CD4-positive, alpha-beta T cell (primary cell): ENCODE measurements at regions not wholly inside any gene's neighbourhood (a gene's known extent, or its start where the extent isn't known, plus 50 kb on each side); places are given as distances from the start of the nearest gene placed in this dataset.

Source experiments
- ATAC-seq: fragments of 200-7000 bp; cut with Tn5 transposase; one replicate; pipeline ENCODE4 v1.10.0; 2022; ENCODE audit warnings: mild to moderate bottlenecking; ENCODE audit not compliant: poor library complexity
- CTCF ChIA-PET: fragments of 350-600 bp; sonication (Branson Sonifier 250); formaldehyde crosslinking; loops from one replicate; lab custom pipeline; 2021; ENCODE audit warnings: antibody characterized with exemption, inconsistent platforms; lab: Charles Lee
- POLR2A ChIA-PET: fragments of 350-600 bp; sonication (Branson Sonifier 250); formaldehyde crosslinking; loops from one replicate; lab custom pipeline; 2021; ENCODE audit warnings: antibody characterized with exemption, inconsistent platforms; lab: Charles Lee
- DNase-seq, 14 experiments: peaks; one replicate each; pipeline ENCODE4 v3.0.0-alpha.2; 2013 to 2020; ENCODE audit warnings: mixed read lengths in 2 of 14
- H3K27ac ChIP-seq, 2 donors: one replicate each; pipeline versions ENCODE4 v1.5.1 to v1.7.0; 2013; ENCODE audit warnings: low read length in 2 of 2, low read depth in 1 of 2, mild to moderate bottlenecking in 1 of 2
- H3K27me3 ChIP-seq, 2 experiments: 1 replicate in 1 of 2; 2 replicates in 1 of 2; pipeline versions ENCODE4 v1.6.1 to v1.7.0; 2013; ENCODE audit warnings: low read length in 2 of 2, control low read depth in 1 of 2, mild to moderate bottlenecking in 1 of 2, moderate library complexity in 1 of 2; ENCODE audit not compliant: insufficient read depth in 2 of 2, control insufficient read depth in 1 of 2
- H3K36me3 ChIP-seq: one replicate; pipeline ENCODE4 v1.6.1; 2013; ENCODE audit warnings: low read length, control low read depth; ENCODE audit not compliant: insufficient read depth
- H3K4me1 ChIP-seq: one replicate; pipeline ENCODE4 v1.6.1; 2013; ENCODE audit warnings: low read length, control low read depth; ENCODE audit not compliant: insufficient read depth
- H3K4me3 ChIP-seq: one replicate; pipeline ENCODE4 v1.5.1; 2013; ENCODE audit warnings: mild to moderate bottlenecking, low read length, moderate library complexity
- H3K9me3 ChIP-seq, 2 experiments: 1 replicate in 1 of 2; 2 replicates in 1 of 2; pipeline versions ENCODE4 v1.6.1 to v1.7.0; 2013; ENCODE audit warnings: low read length in 2 of 2, mild to moderate bottlenecking in 2 of 2, control low read depth in 1 of 2, moderate library complexity in 1 of 2; ENCODE audit not compliant: control insufficient read depth in 1 of 2, insufficient read depth in 1 of 2
- H3K27ac Mint-ChIP-seq: one replicate; pipeline ENCODE4 v1.8.0; 2020; ENCODE audit warnings: mixed read lengths
- H3K27me3 Mint-ChIP-seq: one replicate; pipeline ENCODE4 v1.8.0; 2021; ENCODE audit warnings: mixed read lengths
- H3K36me3 Mint-ChIP-seq: one replicate; pipeline ENCODE4 v1.8.0; 2021; ENCODE audit warnings: low read depth, mixed read lengths
- H3K4me1 Mint-ChIP-seq: one replicate; pipeline ENCODE4 v1.8.0; 2021; ENCODE audit warnings: low read depth, mixed read lengths
- H3K4me3 Mint-ChIP-seq: one replicate; pipeline ENCODE4 v1.8.0; 2020; ENCODE audit warnings: mild to moderate bottlenecking, mixed read lengths
- H3K9me3 Mint-ChIP-seq: one replicate; pipeline ENCODE4 v1.8.0; 2020; ENCODE audit warnings: mixed read lengths
- intact Hi-C, 2 experiments: fragments of 100-400 bp; cut with DNase I in 1 of 2; cut with micrococcal nuclease in 1 of 2; formaldehyde crosslinking; loops; one replicate each; pipeline versions ENCODE4 v1.15.1 to v1.9.0; 2023 to 2025; cut with DNase I, micrococcal nuclease
- TF ChIP-seq, protein P1 (sequence below): fragments of 200-600 bp; IDR thresholded peaks from one replicate; pipeline ENCODE4 v1.8.0; 2022; ENCODE audit warnings: antibody characterized with exemption, mild to moderate bottlenecking

DNA sequence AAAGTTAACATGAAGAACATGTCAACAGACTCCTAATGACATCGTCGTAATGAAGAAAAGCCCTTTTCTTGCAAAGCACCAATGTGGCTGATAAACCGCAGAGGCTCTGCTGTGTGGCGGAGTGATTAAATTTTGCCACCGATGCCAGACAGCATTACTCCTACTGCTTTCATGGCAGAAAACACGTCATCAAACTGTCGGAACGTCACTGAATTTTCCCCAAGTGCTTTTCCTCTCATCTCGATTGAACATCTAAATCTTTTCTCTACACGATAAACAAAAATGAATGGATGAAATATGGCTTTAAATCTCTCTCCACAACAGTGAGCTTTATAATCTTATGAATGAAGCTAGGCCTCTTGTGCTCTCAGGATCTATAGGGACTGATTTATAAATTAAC lies 159.8 kb upstream of the REG3G start:
- intact Hi-C loops: no loop called here
- no peaks in the 10 kb centered on the region for H3K4me1 Mint-ChIP-seq
- Histone ChIP-seq H3K4me1 (no peaks in the 10 kb centered on the region), H3K36me3 (no peaks in the 10 kb centered on the region), H3K9me3 (peaks cover 0 to 3% of the 10 kb centered on the region in 2 experiments), H3K27ac (no peak overlapping the region), H3K4me3 (no peak overlapping the region), H3K27me3 (no peaks in the 10 kb centered on the region)
- no peaks in the 10 kb centered on the region for H3K27me3 Mint-ChIP-seq
- peaks cover 6% of the 10 kb centered on the region for H3K9me3 Mint-ChIP-seq
- no peak for DNase-seq
- ATAC-seq: no peak
- CTCF ChIA-PET: no interaction called here
- no peak overlapping the region for H3K27ac Mint-ChIP-seq
- TF ChIP-seq, protein P1, sequence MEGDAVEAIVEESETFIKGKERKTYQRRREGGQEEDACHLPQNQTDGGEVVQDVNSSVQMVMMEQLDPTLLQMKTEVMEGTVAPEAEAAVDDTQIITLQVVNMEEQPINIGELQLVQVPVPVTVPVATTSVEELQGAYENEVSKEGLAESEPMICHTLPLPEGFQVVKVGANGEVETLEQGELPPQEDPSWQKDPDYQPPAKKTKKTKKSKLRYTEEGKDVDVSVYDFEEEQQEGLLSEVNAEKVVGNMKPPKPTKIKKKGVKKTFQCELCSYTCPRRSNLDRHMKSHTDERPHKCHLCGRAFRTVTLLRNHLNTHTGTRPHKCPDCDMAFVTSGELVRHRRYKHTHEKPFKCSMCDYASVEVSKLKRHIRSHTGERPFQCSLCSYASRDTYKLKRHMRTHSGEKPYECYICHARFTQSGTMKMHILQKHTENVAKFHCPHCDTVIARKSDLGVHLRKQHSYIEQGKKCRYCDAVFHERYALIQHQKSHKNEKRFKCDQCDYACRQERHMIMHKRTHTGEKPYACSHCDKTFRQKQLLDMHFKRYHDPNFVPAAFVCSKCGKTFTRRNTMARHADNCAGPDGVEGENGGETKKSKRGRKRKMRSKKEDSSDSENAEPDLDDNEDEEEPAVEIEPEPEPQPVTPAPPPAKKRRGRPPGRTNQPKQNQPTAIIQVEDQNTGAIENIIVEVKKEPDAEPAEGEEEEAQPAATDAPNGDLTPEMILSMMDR: no peak
- POLR2A ChIA-PET: no interaction called here
- H3K4me3 Mint-ChIP-seq: no peak overlapping the region
- H3K36me3 Mint-ChIP-seq: no peaks in the 10 kb centered on the region

DNA sequence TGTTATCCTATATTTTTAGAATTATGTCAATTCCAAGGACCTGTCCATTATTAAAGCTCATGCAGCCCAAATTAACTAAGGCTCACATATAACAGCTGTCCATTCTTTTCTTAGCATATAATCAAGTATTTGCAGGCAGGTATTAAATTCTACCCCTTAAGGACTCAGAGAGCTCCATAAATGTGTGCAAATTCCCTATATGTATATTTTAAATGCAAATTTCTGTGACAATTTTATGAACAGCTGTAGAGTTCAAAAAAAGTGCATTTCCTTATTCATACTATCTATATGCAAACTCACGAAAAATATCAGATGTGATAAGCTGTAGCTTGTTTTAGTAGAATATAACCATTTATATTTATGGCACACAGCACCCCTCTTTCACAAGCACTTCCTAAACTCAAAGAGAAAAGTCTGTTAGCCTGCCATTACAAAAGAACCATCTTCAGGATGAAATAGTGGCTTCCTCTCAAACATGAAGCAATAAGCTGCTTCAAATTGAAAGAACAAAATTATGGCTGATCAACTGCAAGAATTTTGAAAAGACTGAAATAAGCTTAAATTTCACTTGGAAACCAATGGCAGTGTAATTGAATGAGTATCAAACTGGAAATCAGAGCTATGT lies 155.0 kb upstream of the REG3G start:
- intact Hi-C loops: no loop called here
- ATAC-seq (no peak), DNase-seq (no peak)
- Histone ChIP-seq H3K9me3 (peaks cover 0 to 2% of the 10 kb centered on the region in 2 experiments), H3K27me3 (no peaks in the 10 kb centered on the region), H3K27ac (no peak overlapping the region), H3K4me3 (no peak overlapping the region), H3K4me1 (no peaks in the 10 kb centered on the region), H3K36me3 (no peaks in the 10 kb centered on the region)
- TF ChIP-seq, protein P1: no peak
- H3K4me3 Mint-ChIP-seq: no peak overlapping the region
- no peak overlapping the region for H3K27ac Mint-ChIP-seq
- CTCF ChIA-PET: no interaction called here
- no peaks in the 10 kb centered on the region for H3K36me3 Mint-ChIP-seq
- POLR2A ChIA-PET: no interaction called here
- no peaks in the 10 kb centered on the region for H3K27me3 Mint-ChIP-seq
- H3K9me3 Mint-ChIP-seq: peaks cover 4% of the 10 kb centered on the region
- H3K4me1 Mint-ChIP-seq: no peaks in the 10 kb centered on the region

DNA sequence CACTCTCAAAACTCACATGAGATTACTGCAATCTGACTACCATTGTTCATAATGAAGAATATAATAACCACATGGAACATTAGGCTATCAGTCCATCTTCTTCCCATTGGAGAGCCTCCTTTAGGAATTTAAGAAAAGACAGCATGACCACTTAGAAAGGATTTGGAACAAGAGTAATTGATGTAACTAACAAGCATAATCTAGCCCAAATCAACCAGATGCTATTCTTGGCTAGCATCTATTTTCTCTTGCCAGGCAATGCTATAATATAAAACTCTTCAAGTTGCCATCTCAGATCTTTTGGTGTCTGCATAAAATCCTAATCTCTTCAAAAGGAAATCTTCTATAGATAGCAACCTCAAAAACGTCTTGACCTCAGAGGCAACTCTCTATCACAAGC lies 152.0 kb upstream of the REG3G start:
- Histone ChIP-seq H3K4me3 (no peak overlapping the region), H3K36me3 (no peaks in the 10 kb centered on the region), H3K27me3 (no peaks in the 10 kb centered on the region), H3K4me1 (no peaks in the 10 kb centered on the region), H3K9me3 (peaks cover 0 to 6% of the 10 kb centered on the region in 2 experiments), H3K27ac (no peak overlapping the region)
- DNase-seq (no peak), ATAC-seq (no peak)
- POLR2A ChIA-PET: no interaction called here
- intact Hi-C loops: no loop called here
- CTCF ChIA-PET: no interaction called here
- Mint-ChIP-seq H3K36me3 (no peaks in the 10 kb centered on the region), H3K27me3 (no peaks in the 10 kb centered on the region), H3K4me3 (no peak overlapping the region), H3K4me1 (no peaks in the 10 kb centered on the region), H3K27ac (no peak overlapping the region), H3K9me3 (peaks cover 4% of the 10 kb centered on the region)
- TF ChIP-seq, protein P1: no peak
